MG63 (cell line): ENCODE measurements at regions not wholly inside any gene's neighbourhood (a gene's known extent, or its start where the extent isn't known, plus 50 kb on each side); places are given as distances from the start of the nearest gene placed in this dataset.

ENCODE experiments used
- DNase-seq: peaks from one replicate; pipeline ENCODE4 v3.0.0-alpha.2; 2020
- H3K27me3 ChIP-seq: fragments of 250-450 bp; sonication (Bioruptor Pico); 2 replicates; pipeline ENCODE4 v1.5.1; 2020; ENCODE audit warnings: mild to moderate bottlenecking, moderate library complexity
- H3K36me3 ChIP-seq: fragments of 250-450 bp; sonication (Bioruptor Pico); 2 replicates; pipeline ENCODE4 v1.5.1; 2020; ENCODE audit warnings: mild to moderate bottlenecking, moderate library complexity
- H3K4me3 ChIP-seq: fragments of 250-450 bp; sonication (Bioruptor Pico); 2 replicates; pipeline ENCODE4 v1.5.1; 2020; ENCODE audit warnings: mild to moderate bottlenecking, moderate library complexity
- H3K9me3 ChIP-seq: fragments of 250-450 bp; sonication (Bioruptor Pico); 2 replicates; pipeline ENCODE4 v1.5.1; 2020; ENCODE audit warnings: mild to moderate bottlenecking, moderate library complexity

DNA sequence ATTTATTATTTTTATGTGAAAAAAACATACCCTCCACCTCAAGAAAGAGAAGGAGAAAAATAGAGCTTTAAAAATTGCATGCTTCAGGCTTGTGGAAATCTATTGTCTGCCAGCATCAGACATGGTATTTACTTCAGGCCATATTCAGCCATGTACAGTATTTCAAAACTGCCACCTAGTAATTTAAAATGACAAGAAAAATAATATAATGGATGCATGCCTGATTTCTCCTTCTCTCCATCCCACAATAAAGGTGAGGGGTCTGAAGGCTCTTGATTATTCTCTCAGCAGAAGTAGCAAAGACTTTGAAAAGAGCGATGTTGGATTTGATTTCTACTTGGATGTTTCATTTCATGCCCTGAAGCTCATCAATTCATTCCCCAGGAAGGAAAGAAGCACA lies 250.7 kb downstream of the TBC1D4 start:
- Histone ChIP-seq H3K4me3 (no peak overlapping the region), H3K27me3 (no peaks in the 10 kb centered on the region), H3K36me3 (no peaks in the 10 kb centered on the region), H3K9me3 (no peaks in the 10 kb centered on the region)
- DNase-seq = no peak

DNA sequence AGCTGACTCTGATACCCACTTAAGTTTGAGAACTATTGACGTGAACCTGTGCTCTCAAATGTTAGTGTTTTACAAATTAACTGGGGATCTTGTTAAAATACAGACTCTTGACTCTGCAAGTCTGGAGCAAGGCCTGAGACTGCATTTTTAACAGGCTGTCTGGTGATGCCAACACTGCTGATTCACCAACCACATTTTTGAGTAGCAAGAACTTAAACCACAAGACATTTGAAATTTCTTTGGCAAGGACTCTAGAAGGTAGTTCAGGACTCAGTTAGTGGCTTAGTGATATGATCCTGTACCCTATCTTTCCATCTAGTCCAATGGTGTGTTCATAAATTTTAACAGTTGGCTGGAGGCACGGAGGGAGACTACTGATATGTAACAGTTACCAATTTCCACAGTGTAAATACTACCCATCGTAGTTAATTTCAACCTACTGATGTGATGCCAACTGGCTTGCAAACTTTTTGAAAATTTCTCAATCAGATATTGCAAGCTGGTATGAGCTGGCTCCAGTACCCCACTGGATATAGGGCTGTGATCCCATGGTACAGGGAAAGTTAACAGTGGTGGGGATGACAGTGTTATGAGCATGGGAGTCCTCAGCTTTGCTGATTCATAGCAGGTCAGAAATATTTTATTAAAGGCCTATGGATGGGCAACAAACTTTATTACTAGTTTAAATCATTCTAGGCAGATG lies 255.1 kb downstream of the TBC1D4 start:
- Histone ChIP-seq H3K27me3 (no peaks in the 10 kb centered on the region), H3K4me3 (no peak overlapping the region), H3K36me3 (no peaks in the 10 kb centered on the region), H3K9me3 (0 out of 2 replicates have a peak, but pooled peaks cover under 1% of the 10 kb centered on the region)
- DNase-seq = peak; percentile 79

DNA sequence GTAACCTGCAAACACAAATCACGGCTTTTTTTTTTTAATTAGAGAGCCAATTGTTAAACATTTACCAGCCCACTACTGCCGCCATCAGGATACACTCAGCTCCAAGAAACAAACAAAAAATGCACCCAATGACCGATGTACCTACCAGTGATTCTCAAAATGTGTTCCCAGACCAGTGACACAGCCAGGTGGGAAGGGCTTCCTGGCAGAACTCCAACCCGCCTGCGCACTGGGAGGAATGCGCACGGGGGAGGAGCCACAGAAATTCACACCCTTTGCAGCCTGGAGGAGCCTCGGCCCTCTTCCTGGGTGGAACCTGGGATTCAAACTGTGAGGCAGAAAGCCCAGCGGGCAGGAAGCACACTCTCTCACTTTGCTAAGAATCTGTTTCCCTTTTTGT lies 255.9 kb downstream of the TBC1D4 start:
- DNase-seq = peak; percentile 43
- no peaks in the 10 kb centered on the region for H3K27me3 ChIP-seq
- no peak overlapping the region for H3K4me3 ChIP-seq

DNA sequence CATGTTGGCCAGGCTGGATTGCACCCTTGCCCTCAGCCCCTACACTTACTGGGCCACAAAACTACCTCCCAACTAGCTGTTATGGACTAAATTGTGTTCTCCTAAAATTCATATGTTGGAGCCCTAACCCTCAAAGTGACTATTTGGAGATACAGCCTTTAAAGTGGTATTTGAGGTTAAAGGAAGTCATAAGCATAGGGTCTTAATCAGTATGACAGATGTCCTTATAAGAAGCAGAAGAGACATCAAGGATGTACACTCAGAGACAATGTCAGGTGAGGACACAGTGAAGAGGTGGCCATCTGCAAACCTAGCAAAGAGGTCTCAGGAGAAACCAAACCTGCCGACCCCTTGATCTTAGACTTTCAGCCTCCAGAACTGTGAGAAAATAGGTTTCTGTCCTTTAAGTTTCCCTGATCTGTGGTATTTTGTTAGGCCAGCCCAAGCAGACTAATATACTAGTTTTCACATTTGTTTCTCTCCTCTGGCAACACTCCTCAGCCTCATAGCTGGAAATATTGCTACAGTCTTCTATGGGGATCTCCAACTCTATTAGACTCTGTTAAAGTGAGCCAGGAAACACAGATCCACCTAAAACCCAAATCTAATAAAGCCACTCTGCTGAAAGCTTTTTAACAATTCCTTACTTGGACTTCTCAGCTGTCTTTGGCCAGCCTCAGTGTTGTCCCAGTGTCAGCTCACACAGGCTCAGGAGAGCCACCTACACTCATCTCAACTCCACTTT lies 256.5 kb downstream of the TBC1D4 start:
- H3K36me3 ChIP-seq = no peaks in the 10 kb centered on the region
- H3K9me3 ChIP-seq = peaks cover 3% of the 10 kb centered on the region; the same call in 1 of the 2 replicates
- no peaks in the 10 kb centered on the region for H3K27me3 ChIP-seq
- DNase-seq = no peak
- no peak overlapping the region for H3K4me3 ChIP-seq

More for the DNA sequence above, 255.9 kb downstream of the TBC1D4 start:
- H3K36me3 ChIP-seq = no peaks in the 10 kb centered on the region
- H3K9me3 ChIP-seq = peaks cover 3% of the 10 kb centered on the region; the same call in 1 of the 2 replicates

DNA sequence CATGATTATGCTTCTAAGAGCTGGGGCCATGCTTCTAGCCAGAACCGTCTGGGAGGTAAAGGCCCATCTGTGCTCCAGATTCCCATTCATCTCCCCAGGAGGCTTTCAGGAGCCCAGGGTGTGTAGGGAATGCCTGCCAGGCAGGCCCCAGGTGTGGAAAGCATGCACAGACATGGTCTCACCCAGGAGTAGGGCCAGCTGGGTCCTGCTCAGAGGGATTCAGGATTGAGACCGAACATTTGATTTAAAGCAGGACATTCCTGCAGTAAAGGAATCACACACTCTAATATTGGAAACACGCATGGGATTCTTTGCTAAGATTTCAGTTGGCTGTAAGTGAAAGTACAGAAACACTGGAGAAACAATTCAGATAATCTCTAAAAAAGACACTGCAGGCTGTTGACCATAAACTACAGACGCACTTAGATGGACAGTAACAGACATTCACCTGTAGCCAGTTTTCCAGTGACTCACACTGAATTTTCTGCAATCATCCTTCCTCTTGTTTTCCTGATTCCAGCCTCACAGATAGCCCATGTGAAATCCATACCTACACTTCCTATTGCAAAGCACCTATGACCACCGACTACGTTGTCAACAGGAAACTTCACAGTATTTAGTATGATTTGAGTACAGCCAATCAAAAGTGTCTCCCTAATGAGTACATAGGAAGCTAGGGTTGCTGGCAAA lies 257.8 kb downstream of the TBC1D4 start:
- Histone ChIP-seq H3K27me3 (no peaks in the 10 kb centered on the region), H3K9me3 (peaks cover 3% of the 10 kb centered on the region; the same call in 1 of the 2 replicates), H3K36me3 (no peaks in the 10 kb centered on the region), H3K4me3 (no peak overlapping the region)
- no peak for DNase-seq

DNA sequence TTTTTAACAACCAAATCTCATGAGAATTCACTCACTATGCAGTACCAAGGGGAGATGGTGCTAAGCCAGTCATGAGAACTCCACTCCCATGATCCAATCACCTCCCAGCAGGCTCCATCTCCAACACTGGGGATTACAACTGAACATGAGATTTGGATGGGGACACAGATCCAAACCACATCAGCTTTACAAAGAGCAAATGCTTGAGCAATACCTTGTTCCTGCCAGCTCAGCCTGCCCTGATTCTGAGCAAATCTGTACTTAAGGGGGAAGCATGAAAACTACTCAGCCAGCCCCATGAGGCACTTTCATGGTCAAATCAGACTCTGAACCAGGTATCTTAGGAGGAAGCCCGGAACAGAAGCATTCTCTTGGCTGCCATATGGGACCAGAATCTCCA lies 259.9 kb downstream of the TBC1D4 start:
- Histone ChIP-seq H3K27me3 (no peaks in the 10 kb centered on the region), H3K9me3 (peaks cover 3% of the 10 kb centered on the region; the same call in 1 of the 2 replicates)
- no peak for DNase-seq

DNA sequence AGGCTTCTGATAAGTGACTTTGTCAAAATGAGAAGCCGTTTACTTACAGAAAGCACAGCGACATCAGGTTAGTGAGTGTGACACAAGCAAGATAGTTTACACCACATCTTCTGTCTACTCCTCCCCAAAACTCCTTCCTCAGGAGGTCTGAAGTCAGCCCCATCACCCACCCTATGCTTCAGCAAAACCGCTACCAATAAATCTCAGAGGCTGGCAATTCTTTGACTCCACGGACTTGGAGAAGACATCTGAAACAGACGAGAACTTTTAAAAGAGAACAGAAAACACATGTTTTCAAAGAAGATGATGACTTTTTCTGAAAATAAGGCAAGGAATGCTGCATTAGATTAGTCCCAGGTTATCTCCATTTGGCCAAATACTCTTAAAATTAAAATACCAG lies 261.1 kb downstream of the TBC1D4 start:
- DNase-seq = no peak
- Histone ChIP-seq H3K27me3 (no peaks in the 10 kb centered on the region), H3K36me3 (no peaks in the 10 kb centered on the region), H3K4me3 (no peak overlapping the region), H3K9me3 (peaks cover 3% of the 10 kb centered on the region; the same call in 1 of the 2 replicates)

More for the DNA sequence above, 259.9 kb downstream of the TBC1D4 start:
- no peaks in the 10 kb centered on the region for H3K36me3 ChIP-seq
- H3K4me3 ChIP-seq = no peak overlapping the region

DNA sequence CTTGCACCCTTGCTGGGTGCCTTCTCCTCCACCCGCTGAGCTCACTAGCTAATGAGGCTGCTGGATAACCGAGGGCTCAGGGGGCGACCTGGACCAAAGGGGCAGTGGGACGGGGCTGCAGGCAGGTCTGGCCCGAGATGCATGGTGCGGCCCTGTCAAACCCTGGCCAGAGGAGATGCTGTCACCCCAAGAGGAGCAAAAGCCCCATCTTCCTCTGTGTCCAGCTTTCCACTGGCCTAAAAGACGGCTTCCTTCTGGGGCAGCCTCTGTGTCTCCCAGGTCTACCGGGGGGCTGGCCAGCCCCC lies 261.8 kb downstream of the TBC1D4 start:
- peaks cover 3% of the 10 kb centered on the region; the same call in 1 of the 2 replicates for H3K9me3 ChIP-seq
- no peaks in the 10 kb centered on the region for H3K36me3 ChIP-seq
- H3K27me3 ChIP-seq = no peaks in the 10 kb centered on the region
- no peak overlapping the region for H3K4me3 ChIP-seq
- DNase-seq = no peak

DNA sequence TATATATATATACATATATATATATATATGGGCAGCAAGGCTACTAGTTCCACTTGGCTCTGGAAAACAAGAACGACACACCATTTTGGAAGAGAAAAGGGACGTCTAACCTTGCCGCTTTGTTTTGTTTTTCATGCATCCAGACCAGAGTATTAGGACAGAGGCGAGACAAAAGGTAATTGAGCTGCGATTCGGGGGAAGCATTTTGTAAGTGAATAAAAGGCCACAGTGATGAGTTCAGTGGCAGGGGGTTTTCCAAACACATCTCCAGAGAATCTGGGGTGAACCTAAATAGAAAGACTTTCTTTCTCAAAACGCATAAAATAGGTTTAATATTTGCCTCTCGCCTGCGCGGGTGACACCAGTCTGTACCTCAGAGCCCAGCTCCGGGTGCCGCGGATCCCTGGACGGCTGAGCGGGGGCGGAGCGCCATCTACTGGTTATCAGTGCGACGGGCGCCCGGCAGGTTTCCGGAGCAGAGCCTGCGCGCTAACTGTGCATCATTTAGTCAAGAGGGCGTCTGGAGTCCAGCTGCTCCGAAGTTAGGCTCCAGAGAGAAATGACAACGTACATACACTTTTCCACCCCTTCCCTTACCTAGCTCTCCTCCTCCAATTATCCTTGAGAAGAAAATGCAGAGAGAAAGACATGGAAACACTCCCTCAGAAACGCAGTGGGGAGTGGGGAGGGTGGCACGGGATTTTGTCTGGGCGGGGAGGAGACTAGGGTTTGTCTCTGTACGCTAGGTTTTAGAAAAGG lies 262.3 kb downstream of the TBC1D4 start:
- H3K36me3 ChIP-seq = no peaks in the 10 kb centered on the region
- H3K9me3 ChIP-seq = peaks cover 3% of the 10 kb centered on the region; the same call in 1 of the 2 replicates
- H3K27me3 ChIP-seq = no peaks in the 10 kb centered on the region
- DNase-seq = peak; percentile 60
- peak overlapping the region; percentile 17; the same call in 1 of the 2 replicates for H3K4me3 ChIP-seq

DNA sequence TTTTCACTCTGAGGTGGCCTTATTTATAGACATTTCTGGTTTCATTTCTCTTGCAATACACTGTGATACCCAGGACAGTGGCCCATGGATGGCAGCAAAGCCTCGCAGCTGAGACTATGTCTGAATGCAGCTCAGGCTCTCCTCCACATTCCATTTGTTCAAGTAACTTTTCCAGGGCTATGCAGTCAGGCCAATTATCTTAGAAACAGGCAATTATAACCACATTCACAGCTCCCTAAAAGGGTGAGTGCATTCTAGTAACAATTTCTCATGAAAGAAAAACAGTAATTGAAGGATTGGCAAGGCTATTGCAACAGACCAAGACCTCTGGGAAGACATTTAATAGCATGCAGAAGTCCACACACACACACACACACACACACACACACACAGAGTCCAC lies 264.0 kb downstream of the TBC1D4 start:
- H3K4me3 ChIP-seq = no peak overlapping the region
- DNase-seq = no peak
- H3K27me3 ChIP-seq = no peaks in the 10 kb centered on the region

DNA sequence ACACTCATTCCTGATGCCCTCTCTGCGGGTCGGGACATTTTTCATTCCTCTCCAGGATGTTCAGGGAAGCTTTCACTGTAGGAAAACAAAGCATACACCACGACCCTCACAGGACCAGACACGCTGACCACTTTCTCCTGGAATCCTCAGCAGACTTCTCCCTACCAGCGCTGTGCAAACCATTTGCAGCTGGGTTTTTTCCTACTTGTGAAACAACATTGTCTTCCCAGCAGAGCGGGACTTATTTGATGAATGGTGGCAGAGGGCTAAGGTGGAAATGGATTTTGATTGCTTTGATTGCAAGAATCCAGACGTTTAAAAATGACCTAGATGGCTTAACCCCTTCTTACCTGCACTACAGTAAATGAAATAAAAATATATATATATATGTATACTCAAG lies 265.9 kb downstream of the TBC1D4 start:
- no peaks in the 10 kb centered on the region for H3K27me3 ChIP-seq
- no peaks in the 10 kb centered on the region for H3K36me3 ChIP-seq
- DNase-seq = no peak
- H3K9me3 ChIP-seq = no peaks in the 10 kb centered on the region
- no peak overlapping the region for H3K4me3 ChIP-seq

More for the DNA sequence above, 264.0 kb downstream of the TBC1D4 start:
- Histone ChIP-seq H3K36me3 (no peaks in the 10 kb centered on the region), H3K9me3 (peaks cover 3% of the 10 kb centered on the region; the same call in 1 of the 2 replicates)

DNA sequence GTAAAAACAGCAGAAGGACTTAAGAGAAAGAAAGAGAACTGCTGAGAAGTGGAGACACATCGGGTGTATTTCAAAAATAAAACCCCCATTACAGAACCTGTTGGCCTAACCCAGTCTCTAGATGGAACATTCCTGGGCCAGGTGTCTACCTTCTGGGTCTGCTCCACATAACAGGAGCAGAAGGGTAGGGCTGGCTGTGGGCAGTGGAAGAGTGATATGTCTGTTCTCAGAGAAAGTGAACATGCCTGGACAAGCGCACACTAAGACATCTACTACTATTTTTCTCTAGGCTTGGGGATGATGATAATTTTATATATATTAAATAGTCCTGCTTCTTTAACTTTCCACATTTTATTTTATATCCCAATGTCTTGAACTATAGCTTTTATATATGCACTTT lies 267.1 kb downstream of the TBC1D4 start:
- DNase-seq = no peak
- no peaks in the 10 kb centered on the region for H3K27me3 ChIP-seq

DNA sequence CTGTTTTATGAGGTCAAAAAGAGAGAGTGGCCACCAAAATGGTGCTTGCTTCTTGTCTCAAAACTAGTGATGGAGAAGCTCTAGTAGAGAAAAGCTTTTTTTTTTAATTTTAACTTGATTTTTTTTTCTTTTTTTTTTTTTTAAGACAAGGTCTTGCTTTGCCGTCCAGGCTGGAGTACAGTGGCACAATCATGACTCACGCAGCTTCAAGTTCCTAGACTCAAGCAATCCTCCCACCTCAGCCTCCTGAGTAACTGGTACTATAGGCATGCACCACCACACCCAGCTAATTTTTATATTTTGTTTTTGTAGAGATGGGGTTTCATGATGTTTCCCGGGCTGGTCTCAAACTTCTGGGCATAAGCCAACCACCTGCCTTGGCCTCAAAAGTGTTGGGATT lies 279.0 kb downstream of the TBC1D4 start:
- Histone ChIP-seq H3K27me3 (no peaks in the 10 kb centered on the region), H3K9me3 (peaks cover 5% of the 10 kb centered on the region), H3K36me3 (no peaks in the 10 kb centered on the region), H3K4me3 (no peak overlapping the region)
- DNase-seq = no peak

More for the DNA sequence above, 267.1 kb downstream of the TBC1D4 start:
- Histone ChIP-seq H3K9me3 (no peaks in the 10 kb centered on the region), H3K36me3 (no peaks in the 10 kb centered on the region), H3K4me3 (no peak overlapping the region)

DNA sequence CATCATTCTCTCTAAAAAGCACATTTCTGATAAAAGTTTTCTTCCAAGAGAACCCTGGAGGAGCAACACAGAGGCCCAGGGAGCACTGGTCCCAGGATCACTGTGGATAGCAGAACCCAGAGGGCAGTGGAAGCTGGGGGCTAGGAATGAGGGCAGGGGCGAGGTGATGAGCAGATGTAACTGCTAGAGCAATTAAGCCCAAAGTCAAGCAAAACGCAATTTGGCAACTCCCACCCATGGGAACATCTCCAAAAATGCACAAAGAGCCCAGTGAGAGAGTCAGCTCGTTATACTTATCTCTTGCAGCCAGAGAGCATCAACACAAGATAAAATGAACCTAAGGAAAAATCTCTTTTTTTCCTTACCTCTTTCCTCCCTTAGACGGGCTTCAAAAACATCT lies 284.2 kb downstream of the TBC1D4 start:
- H3K4me3 ChIP-seq = no peak overlapping the region
- H3K27me3 ChIP-seq = no peaks in the 10 kb centered on the region
- H3K9me3 ChIP-seq = no peaks in the 10 kb centered on the region
- no peak for DNase-seq
- H3K36me3 ChIP-seq = no peaks in the 10 kb centered on the region

DNA sequence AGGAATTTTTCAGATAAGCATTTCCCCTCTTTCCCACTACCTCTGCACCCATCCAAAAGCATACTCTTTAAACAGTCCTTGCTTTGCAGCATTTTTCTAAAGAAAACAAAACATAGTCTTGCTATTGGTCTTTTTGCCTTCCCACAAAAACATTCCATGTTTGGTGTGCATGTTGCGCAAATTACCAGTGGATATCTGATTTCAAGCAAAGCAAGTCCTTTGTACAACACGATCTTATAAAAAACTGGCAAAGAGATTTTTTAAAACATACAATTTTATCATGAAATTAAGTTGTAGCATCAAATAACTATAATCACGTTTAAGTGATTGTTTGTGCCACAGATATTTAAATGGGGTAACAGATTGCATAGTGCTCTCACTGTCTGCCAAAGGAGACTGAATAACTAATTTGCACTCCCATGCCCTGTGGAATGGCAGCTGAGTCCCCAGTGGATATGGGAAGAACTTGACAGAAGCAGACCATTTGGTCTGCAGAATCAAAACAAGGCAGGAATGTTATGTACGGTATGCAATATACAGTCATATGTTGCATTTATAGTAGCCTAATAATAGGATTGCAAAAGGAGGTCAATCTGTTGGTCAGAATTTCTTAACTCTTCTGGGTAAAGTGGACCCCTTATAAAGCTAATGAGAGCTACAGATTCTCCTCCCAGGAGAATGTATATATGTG lies 285.7 kb downstream of the TBC1D4 start:
- DNase-seq = no peak
- Histone ChIP-seq H3K9me3 (no peaks in the 10 kb centered on the region), H3K36me3 (no peaks in the 10 kb centered on the region), H3K27me3 (no peaks in the 10 kb centered on the region), H3K4me3 (no peak overlapping the region)

DNA sequence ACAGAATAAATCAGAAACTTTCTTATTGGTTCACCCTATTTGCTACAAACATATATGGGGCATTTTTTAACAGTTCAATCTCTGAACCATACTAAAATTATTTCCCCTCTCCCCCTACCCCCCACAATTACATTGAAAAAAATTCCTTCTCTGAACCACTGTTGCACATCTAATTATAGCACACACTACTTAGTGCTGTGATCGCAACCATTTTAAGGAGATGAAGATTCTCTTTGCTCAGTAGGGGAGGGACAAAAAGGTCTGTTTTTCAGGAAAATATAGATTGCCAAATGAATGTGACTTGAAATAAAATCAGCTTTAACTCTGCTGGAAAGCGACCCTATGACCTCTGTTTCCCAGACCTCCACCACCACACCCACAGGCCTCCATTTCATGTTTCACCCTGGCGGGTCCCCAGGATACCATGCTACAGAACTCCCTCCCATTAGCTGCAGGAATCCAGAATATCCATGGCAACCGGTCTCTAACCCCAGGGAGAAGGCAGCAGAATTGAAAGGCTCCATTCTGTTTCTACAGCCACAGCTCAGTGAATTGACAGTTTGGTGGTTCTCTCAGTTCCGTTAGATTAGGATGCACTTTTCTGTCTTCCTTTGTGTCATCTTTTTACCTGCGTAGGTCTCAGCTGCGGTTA lies 286.3 kb downstream of the TBC1D4 start:
- Histone ChIP-seq H3K9me3 (no peaks in the 10 kb centered on the region), H3K4me3 (no peak overlapping the region), H3K36me3 (no peaks in the 10 kb centered on the region), H3K27me3 (no peaks in the 10 kb centered on the region)
- DNase-seq = no peak
